ENCODE measurements at regions not wholly inside any gene's neighbourhood (a gene's known extent, or its start where the extent isn't known, plus 50 kb on each side); places are given as distances from the start of the nearest gene placed in this dataset.

DNA sequence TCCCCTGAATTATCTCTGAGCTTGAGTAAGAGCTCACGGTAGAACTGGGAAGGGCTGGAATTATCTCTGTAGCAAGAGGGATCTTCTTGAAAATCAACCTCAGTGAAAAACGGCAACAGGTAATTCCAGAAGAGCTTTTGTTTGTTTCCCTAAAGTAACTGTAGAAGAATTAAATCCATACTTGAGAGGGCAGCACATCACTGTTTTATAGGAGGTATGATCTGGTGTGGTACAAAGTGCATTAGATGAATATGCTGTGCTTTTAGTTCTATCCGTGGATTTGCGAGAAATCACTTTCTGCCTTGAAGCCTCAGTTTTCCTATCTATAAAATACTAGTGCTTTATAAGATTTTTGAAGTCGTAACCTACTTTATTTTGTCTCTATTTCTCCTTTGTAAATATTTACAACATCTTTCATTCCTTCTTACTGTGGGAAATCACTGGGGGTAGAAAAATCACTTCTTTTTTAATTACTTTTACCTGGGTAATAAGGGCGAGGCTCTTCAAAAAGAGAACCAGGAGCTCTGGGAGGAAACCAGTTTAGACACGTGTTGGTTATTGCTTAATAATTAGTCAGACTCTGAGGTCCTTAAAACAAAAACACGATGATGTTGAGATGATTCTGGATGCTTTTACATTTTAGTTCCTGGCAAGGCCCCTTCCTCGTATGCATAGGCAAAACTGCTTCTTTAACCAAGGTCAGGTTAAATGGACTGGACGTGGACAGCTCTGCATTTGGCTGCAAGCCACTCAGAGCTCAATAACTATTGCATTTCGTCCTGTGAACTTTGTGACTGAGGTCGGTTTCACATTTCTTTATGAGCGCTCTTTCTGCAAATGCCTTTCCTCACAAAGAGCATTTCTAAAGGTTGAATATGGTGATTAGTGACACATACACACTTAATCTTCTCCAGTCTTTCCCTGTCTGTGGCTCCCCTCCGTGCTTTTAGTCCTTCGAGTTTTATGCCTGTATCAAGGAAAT lies 376.1 kb downstream of the BRINP1 start:
- Histone ChIP-seq H3K36me3 (replicated peaks) (no peaks in the 10 kb centered on the region), H3K4me3 (ENCODE audit: low read depth, low read length) (no peak overlapping the region), H3K27ac (no peak overlapping the region), H3K27me3 (replicated peaks) (no peaks in the 10 kb centered on the region)
- DNase-seq: no peak
- TF ChIP-seq CTCF (IDR thresholded peaks at IDR 0.05; ENCODE audit: low read depth, low read length, missing control alignments): no peak
- in situ Hi-C loops (cut with HindIII; ENCODE audit: low pct_ligation_motif_present, low sequenced_read_pairs): no loop called here

DNA sequence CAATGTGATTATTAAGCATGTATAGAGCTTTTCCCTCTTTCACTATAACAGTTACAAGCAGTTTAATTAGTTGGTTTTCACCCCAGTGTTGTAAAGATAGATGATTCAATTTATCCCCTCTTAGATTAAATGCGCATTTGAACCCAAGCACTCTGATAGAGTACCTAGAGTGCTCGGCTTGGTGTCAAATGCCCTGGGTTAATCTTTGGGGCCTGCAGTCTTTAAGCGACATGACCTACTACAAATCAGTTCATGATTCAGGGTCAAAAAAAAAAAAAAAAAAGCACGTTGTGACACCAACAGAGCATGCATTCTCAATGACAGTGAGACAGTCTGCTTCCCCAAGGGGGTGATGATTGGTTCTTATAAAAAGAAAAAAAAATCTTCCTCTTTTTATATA lies 375.3 kb downstream of the BRINP1 start:
- Histone ChIP-seq H3K27ac (no peak overlapping the region), H3K36me3 (replicated peaks) (no peaks in the 10 kb centered on the region), H3K4me3 (ENCODE audit: low read depth, low read length) (no peak overlapping the region), H3K27me3 (replicated peaks) (no peaks in the 10 kb centered on the region)
- no peak for TF ChIP-seq CTCF (IDR thresholded peaks at IDR 0.05; ENCODE audit: low read depth, low read length, missing control alignments)
- in situ Hi-C loops (cut with HindIII; ENCODE audit: low pct_ligation_motif_present, low sequenced_read_pairs): no loop called here
- no peak for DNase-seq

DNA sequence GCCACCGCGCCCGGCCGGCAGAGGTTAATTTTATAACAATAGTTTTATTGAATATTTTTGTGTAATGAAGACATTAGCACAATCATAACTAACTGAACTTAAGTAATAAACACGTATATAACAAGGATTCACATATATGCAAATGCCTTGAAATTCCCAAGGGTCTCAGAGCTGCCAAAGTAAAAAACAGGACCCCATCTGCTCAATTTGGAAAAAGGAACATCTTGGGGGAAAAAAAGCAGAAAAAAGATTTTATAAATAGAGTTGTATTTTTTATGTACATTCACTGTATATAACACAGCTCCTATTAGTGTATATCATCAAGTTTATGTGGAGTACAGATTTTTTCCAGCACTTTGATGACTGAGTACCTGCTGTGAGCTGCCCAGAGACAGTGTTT lies 366.7 kb downstream of the BRINP1 start:
- H3K36me3 ChIP-seq (replicated peaks): no peaks in the 10 kb centered on the region
- no peak overlapping the region for H3K4me3 ChIP-seq (ENCODE audit: low read depth, low read length)
- TF ChIP-seq CTCF (IDR thresholded peaks at IDR 0.05; ENCODE audit: low read depth, low read length, missing control alignments): no peak
- H3K27me3 ChIP-seq (replicated peaks): no peaks in the 10 kb centered on the region
- H3K27ac ChIP-seq: no peak overlapping the region
- no peak for DNase-seq
- in situ Hi-C loops (cut with HindIII; ENCODE audit: low pct_ligation_motif_present, low sequenced_read_pairs): no loop called here

DNA sequence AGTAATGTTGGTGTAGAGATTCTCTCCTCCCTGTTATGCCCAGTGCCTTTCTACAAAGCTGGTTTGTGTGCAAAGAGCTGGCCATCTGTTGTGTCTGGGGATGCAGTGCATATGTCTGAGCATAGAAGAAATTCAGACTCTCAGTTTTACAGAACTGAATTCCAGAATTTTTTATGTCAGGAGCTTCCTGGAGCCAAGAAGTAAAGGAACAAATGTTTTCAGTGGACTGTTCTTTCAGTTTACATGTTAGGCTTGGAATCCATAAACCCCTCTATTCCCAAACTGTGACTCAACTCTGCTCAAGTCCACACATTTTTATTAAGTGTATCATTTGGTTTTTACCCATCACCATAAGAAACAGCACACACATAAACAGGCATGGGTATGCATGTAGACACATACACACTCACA lies 366.0 kb downstream of the BRINP1 start:
- H3K36me3 ChIP-seq (replicated peaks): no peaks in the 10 kb centered on the region
- DNase-seq: no peak
- TF ChIP-seq CTCF (IDR thresholded peaks at IDR 0.05; ENCODE audit: low read depth, low read length, missing control alignments): no peak
- no peak overlapping the region for H3K4me3 ChIP-seq (ENCODE audit: low read depth, low read length)
- in situ Hi-C loops (cut with HindIII; ENCODE audit: low pct_ligation_motif_present, low sequenced_read_pairs): no loop called here
- H3K27ac ChIP-seq: no peak overlapping the region
- no peaks in the 10 kb centered on the region for H3K27me3 ChIP-seq (replicated peaks)

GRCh38 chr9:119003882-119004617 lies 365.2 kb downstream of the BRINP1 start:
- Histone ChIP-seq H3K36me3 (replicated peaks) (no peaks in the 10 kb centered on the region), H3K27ac (peak overlapping the region; percentile 27), H3K27me3 (replicated peaks) (no peaks in the 10 kb centered on the region), H3K4me3 (ENCODE audit: low read depth, low read length) (no peak overlapping the region)
- no peak for DNase-seq
- no peak for TF ChIP-seq CTCF (IDR thresholded peaks at IDR 0.05; ENCODE audit: low read depth, low read length, missing control alignments)
- in situ Hi-C loops (cut with HindIII; ENCODE audit: low pct_ligation_motif_present, low sequenced_read_pairs): no loop called here
